Pancreas (tissue), 10 donors: ENCODE measurements at regions not wholly inside any gene's neighbourhood (a gene's known extent, or its start where the extent isn't known, plus 50 kb on each side); places are given as distances from the start of the nearest gene placed in this dataset.
A peak's percentile ranks its signal among the peaks of the same experiment; 100 is the strongest.

Source experiments
- ATAC-seq, 4 donors: fragments of 200-7000 bp; cut with Tn5 transposase; one replicate each; pipeline versions ENCODE4 v1.8.0 to v1.9.1; 2020; ENCODE audit warnings: mild to moderate bottlenecking in 4 of 4, moderate library complexity in 4 of 4
- DNase-seq, 6 donors: peaks; one replicate each; pipeline ENCODE4 v3.0.0-alpha.2; 2020
- FAIRE-seq: peaks from 2 replicates; lab custom pipeline; 2012; peaks lifted over from hg19 to GRCh38; lab: Jason Lieb, UNC
- H3K27ac ChIP-seq, 4 donors: fragments of 200-600 bp; sonication (generic); 1 replicate in 3 of 4; 2 replicates in 1 of 4; pipeline versions ENCODE4 v1.5.0 to v1.8.0; 2020
- H3K27me3 ChIP-seq, 4 donors: fragments of 200-600 bp; one replicate each; pipeline ENCODE4 v1.8.0; 2021
- H3K36me3 ChIP-seq, 3 donors: fragments of 200-600 bp; sonication (generic) in 1 of 3; one replicate each; pipeline versions ENCODE4 v1.5.0 to v1.8.0; 2020 to 2021
- H3K4me1 ChIP-seq, 3 donors: fragments of 200-600 bp; one replicate each; pipeline ENCODE4 v1.8.0; 2021
- H3K4me3 ChIP-seq, 4 donors: fragments of 200-600 bp; sonication (generic) in 2 of 4; one replicate each; pipeline versions ENCODE4 v1.5.0 to v1.8.0; 2020 to 2021
- H3K9me3 ChIP-seq, 4 donors: fragments of 200-600 bp; one replicate each; pipeline ENCODE4 v1.8.0; 2021
- WGBS, 2 donors: extraction: QIAGEN DNeasy Blood & Tissue Kit; methylation state at CpG; one replicate each; pipeline ENCODE4 v1.1.7; 2013; 5-methylcytosine and 5-hydroxymethylcytosine counted together
- intact Hi-C, 3 donors: fragments of 100-400 bp; cut with DNase I; formaldehyde crosslinking; loops; one replicate each; pipeline versions ENCODE4 v1.11.1 to v1.14.2; 2022
- TF ChIP-seq, protein P1 (sequence below), 4 donors: fragments of 200-600 bp; sonication (generic) in 3 of 4; IDR thresholded peaks; one replicate each; pipeline versions ENCODE4 v1.5.0 to v1.8.0; 2021; ENCODE audit warnings: antibody characterized with exemption in 4 of 4
- donor health status: healthy with polysubstance abuse.
- donor health status: DM: no; HTN: no; CAD: no; lungs with moderate emphysema.
- donor health status: DM: no; HTN: no; CAD: no.
- donor health status: control.
- donor health status: control.
- donor health status: Bipolar disorder and iron deficiency.
- donor health status: DM: yes; HTN: yes; CAD: no.
- donor health status: DM: no; HTN: no; CAD: no.
- donor health status: DM: no; HTN: no; CAD: no.
- donor health status: DM: yes; HTN: yes; CAD: no.

DNA sequence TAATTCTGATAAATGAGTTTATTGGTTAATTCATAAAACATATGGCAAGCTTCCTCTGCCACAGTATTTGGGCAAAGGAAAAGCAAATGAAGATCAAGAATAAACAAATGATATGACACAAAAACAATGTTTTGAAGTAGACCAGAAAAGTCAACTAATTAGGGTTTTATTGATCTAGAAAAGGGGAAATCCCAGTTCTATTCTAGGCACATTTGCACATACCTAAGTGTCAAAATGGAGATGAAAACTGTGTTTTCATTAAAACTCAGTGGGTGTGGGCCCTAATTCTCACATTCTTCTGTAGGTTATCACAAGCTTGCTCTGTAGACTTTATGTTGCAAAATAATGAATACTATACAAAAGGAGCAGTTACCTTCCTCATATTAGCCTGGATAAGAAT is 69.0 kb upstream of the TENT5A start:
- ATAC-seq: no peak

DNA sequence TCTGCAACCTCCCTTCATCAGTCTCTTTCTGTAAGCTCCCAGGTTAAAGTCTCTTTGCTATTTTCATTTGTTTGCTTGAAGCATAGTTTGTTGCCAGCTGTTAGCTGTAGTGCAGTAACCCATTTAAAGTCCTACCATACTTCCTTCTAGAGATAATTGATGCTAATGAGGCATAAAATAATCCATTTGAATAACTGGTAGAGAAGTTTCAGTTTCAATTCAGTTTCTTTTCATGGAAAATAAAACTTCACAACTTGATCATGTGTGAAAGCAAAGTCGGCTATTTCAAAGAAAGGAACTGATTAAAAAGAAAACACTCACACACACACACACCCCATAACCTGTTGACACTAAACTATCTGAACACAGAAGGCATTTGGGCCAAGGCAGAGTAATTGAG is 68.5 kb upstream of the TENT5A start:
- FAIRE-seq (no peak), DNase-seq (no peak), ATAC-seq (peak in 2 of 4 donors; percentile 44 to 67)
- H3K27me3 ChIP-seq: no peaks in the 10 kb centered on the region
- intact Hi-C loops: no loop called here
- H3K9me3 ChIP-seq: no peaks in the 10 kb centered on the region
- TF ChIP-seq, protein P1, sequence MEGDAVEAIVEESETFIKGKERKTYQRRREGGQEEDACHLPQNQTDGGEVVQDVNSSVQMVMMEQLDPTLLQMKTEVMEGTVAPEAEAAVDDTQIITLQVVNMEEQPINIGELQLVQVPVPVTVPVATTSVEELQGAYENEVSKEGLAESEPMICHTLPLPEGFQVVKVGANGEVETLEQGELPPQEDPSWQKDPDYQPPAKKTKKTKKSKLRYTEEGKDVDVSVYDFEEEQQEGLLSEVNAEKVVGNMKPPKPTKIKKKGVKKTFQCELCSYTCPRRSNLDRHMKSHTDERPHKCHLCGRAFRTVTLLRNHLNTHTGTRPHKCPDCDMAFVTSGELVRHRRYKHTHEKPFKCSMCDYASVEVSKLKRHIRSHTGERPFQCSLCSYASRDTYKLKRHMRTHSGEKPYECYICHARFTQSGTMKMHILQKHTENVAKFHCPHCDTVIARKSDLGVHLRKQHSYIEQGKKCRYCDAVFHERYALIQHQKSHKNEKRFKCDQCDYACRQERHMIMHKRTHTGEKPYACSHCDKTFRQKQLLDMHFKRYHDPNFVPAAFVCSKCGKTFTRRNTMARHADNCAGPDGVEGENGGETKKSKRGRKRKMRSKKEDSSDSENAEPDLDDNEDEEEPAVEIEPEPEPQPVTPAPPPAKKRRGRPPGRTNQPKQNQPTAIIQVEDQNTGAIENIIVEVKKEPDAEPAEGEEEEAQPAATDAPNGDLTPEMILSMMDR (IDR thresholded peaks at IDR 0.05): no peak
- no peak overlapping the region for H3K4me3 ChIP-seq
- 36 to 38% methylated on average over 1 of the region's 1 CpG for WGBS, 2 donors
- no peak overlapping the region for H3K27ac ChIP-seq
- H3K36me3 ChIP-seq: no peaks in the 10 kb centered on the region
- H3K4me1 ChIP-seq: peaks cover 0 to 23% (median 0%) of the 10 kb centered on the region in 3 donors

More for the DNA sequence above, 69.0 kb upstream of the TENT5A start:
- Histone ChIP-seq H3K27ac (no peak overlapping the region), H3K4me3 (no peak overlapping the region), H3K36me3 (no peaks in the 10 kb centered on the region), H3K27me3 (no peaks in the 10 kb centered on the region), H3K4me1 (peaks cover 0 to 21% (median 0%) of the 10 kb centered on the region in 3 donors), H3K9me3 (no peaks in the 10 kb centered on the region)
- no peak for DNase-seq
- no peak for FAIRE-seq
- TF ChIP-seq, protein P1 (IDR thresholded peaks at IDR 0.05): no peak
- intact Hi-C loops: no loop called here

DNA sequence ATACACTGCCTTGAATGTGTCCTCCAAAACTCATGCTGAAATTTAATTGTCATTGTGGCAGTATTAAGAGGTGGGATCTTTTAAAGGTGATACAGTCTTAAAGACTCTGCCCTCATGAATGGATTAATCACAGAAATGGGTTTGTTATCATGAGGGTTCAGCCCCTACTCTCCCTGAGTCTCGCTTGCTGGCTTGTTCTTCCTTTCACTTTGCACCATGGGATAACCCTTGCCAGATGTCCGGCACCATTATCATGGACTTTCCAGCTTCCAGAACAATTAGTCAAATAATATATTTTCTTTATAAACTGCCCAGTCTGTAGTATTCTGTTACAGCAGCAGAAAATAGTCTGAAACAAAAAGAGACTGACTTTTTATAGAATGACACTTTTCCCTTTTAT is 67.9 kb upstream of the TENT5A start:
- DNase-seq (no peak), FAIRE-seq (no peak), ATAC-seq (no peak)
- no peak overlapping the region for H3K27ac ChIP-seq
- WGBS, 2 donors: 79 to 83% methylated on average over 2 of the region's 2 CpGs
- H3K27me3 ChIP-seq: no peaks in the 10 kb centered on the region
- intact Hi-C loops: no loop called here
- H3K4me1 ChIP-seq: peaks cover 0 to 23% (median 0%) of the 10 kb centered on the region in 3 donors
- TF ChIP-seq, protein P1 (IDR thresholded peaks at IDR 0.05): no peak
- H3K36me3 ChIP-seq: no peaks in the 10 kb centered on the region
- no peaks in the 10 kb centered on the region for H3K9me3 ChIP-seq
- no peak overlapping the region for H3K4me3 ChIP-seq

DNA sequence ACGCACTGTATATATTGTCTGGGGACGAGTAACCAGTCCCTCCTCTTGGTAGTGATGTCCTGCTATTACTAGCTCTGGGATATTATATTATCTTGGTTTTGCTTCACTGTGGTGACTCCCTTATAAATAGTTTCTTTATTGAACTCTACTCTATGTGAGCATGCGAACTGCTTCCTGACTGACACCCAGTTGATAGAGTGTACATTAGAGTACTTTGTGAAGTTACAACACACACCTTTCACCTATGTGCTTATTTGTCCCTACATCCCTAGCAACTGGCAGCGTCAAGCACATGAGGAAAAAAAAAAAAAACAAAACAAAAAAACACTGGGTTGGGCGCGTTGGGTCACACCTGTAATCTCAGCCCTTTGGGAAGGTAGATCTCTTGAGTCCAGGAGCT is 67.3 kb upstream of the TENT5A start:
- WGBS, 2 donors: 91 to 96% methylated on average over 6 of the region's 6 CpGs
- TF ChIP-seq, protein P1 (IDR thresholded peaks at IDR 0.05): no peak
- no peaks in the 10 kb centered on the region for H3K27me3 ChIP-seq
- no peak overlapping the region for H3K4me3 ChIP-seq
- FAIRE-seq (no peak), ATAC-seq (no peak), DNase-seq (no peak)
- H3K9me3 ChIP-seq: no peaks in the 10 kb centered on the region
- no peak overlapping the region for H3K27ac ChIP-seq
- H3K4me1 ChIP-seq: peaks cover 0 to 23% (median 0%) of the 10 kb centered on the region in 3 donors
- intact Hi-C loops: no loop called here
- no peaks in the 10 kb centered on the region for H3K36me3 ChIP-seq

DNA sequence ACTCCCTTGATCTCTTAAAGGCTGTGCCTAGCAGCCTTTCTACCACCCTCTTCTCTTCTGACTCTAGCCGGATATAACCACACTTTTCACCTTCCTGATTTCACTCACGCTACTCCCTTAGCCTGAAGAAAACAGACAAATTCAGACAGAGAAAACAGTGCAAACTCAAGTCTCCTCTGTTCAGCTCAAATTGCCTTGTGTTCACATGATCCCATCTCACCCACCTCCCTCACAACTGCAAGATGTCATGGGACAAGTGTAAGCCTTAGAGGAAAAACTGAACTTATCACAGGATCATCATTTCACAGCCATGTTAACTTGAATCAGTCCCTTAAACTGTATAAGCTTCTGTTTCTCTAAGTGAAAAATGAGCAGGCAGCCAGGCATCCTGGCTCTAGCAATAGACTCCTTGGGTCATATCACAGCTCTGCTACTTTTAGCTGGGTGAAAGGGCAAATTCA is 66.5 kb upstream of the TENT5A start:
- TF ChIP-seq, protein P1 (IDR thresholded peaks at IDR 0.05): no peak
- H3K9me3 ChIP-seq: no peaks in the 10 kb centered on the region
- WGBS, 2 donors: 82 to 88% methylated on average over 2 of the region's 2 CpGs
- ATAC-seq (no peak), DNase-seq (no peak), FAIRE-seq (no peak)
- intact Hi-C loops: no loop called here
- peaks cover 0 to 23% (median 0%) of the 10 kb centered on the region in 3 donors for H3K4me1 ChIP-seq
- H3K36me3 ChIP-seq: no peaks in the 10 kb centered on the region
- no peak overlapping the region for H3K27ac ChIP-seq
- no peak overlapping the region for H3K4me3 ChIP-seq
- H3K27me3 ChIP-seq: no peaks in the 10 kb centered on the region
